H1 (cell line): ENCODE measurements at regions not wholly inside any gene's neighbourhood (a gene's known extent, or its start where the extent isn't known, plus 50 kb on each side); places are given as distances from the start of the nearest gene placed in this dataset.

Source experiments
- ATF3 ChIP-seq: IDR thresholded peaks from 2 replicates; pipeline ENCODE4 v1.6.1; 2011; ENCODE audit warnings: low read depth, mild to moderate bottlenecking, low read length; ENCODE audit not compliant: insufficient read depth
- EGR1 ChIP-seq: IDR thresholded peaks from 2 replicates; pipeline ENCODE4 v1.6.1; 2011; ENCODE audit warnings: low read depth, low read length, borderline replicate concordance
- EP300 ChIP-seq, 2 experiments: IDR thresholded peaks; 1 replicate in 1 of 2; 2 replicates in 1 of 2; pipeline ENCODE4 v1.6.1; 2011 to 2012; ENCODE audit warnings: low read depth in 2 of 2, low read length in 2 of 2, mild to moderate bottlenecking in 2 of 2, borderline replicate concordance in 1 of 2, inconsistent platforms in 1 of 2, moderate library complexity in 1 of 2
- EZH2 ChIP-seq: fragments of 200-600 bp; sonication (generic); IDR thresholded peaks from 2 replicates; pipeline ENCODE4 v1.7.1; 2012; ENCODE audit warnings: low read depth, mild to moderate bottlenecking, moderate library complexity, low read length, inconsistent platforms; ENCODE audit not compliant: severe bottlenecking
- GTF2F1 ChIP-seq: IDR thresholded peaks from 2 replicates; pipeline ENCODE4 v1.6.1; 2012; ENCODE audit warnings: low read depth, low read length, improper control_type of control experiment, borderline replicate concordance
- MAX ChIP-seq: IDR thresholded peaks from 2 replicates; pipeline ENCODE4 v1.6.1; 2012; ENCODE audit warnings: inconsistent platforms
- POLR2A ChIP-seq, 2 experiments: IDR thresholded peaks; 1 replicate in 1 of 2; 2 replicates in 1 of 2; pipeline ENCODE4 v1.6.1; 2011; ENCODE audit warnings: low read depth in 2 of 2, low read length in 2 of 2, mild to moderate bottlenecking in 2 of 2; ENCODE audit errors: control extremely low read depth in 1 of 2
- SP2 ChIP-seq: IDR thresholded peaks from 2 replicates; pipeline ENCODE4 v1.6.1; 2012; ENCODE audit warnings: mild to moderate bottlenecking, low read length, inconsistent platforms
- SRF ChIP-seq: IDR thresholded peaks from 2 replicates; pipeline ENCODE4 v1.6.1; 2011; ENCODE audit warnings: mild to moderate bottlenecking, low read depth, low read length, moderate library complexity
- TBP ChIP-seq: IDR thresholded peaks from 2 replicates; pipeline ENCODE4 v1.6.1; 2011; ENCODE audit warnings: low read depth, low read length, improper control_type of control experiment
- TF ChIP-seq, protein P1 (sequence below), 3 experiments: IDR thresholded peaks; 1 replicate in 2 of 3; 2 replicates in 1 of 3; pipeline versions ENCODE4 v1.5.1 to v1.6.1; 2011; ENCODE audit warnings: low read length in 3 of 3, mild to moderate bottlenecking in 3 of 3, inconsistent platforms in 2 of 3, low read depth in 1 of 3, moderate library complexity in 1 of 3; ENCODE audit not compliant: insufficient read depth in 1 of 3; ENCODE audit errors: control extremely low read depth in 1 of 3

GRCh38 chr7:17506596-17506995, 208.1 kb downstream of the AHR start:
- TF ChIP-seq EGR1 (no peak), EP300 (IDR thresholded peaks at IDR 0.05; ENCODE audit: borderline replicate concordance in 1 of 2, low read depth in 2 of 2, low read length in 2 of 2) (no peak), ATF3 (no peak), EZH2 (no peak), POLR2A (IDR thresholded peaks at IDR 0.05; ENCODE audit: control extremely low read depth in 1 of 2, low read depth in 2 of 2, low read length in 2 of 2) (no peak), MAX (no peak), SRF (no peak), GTF2F1 (no peak), SP2 (no peak), TBP (no peak)
- TF ChIP-seq, protein P1, sequence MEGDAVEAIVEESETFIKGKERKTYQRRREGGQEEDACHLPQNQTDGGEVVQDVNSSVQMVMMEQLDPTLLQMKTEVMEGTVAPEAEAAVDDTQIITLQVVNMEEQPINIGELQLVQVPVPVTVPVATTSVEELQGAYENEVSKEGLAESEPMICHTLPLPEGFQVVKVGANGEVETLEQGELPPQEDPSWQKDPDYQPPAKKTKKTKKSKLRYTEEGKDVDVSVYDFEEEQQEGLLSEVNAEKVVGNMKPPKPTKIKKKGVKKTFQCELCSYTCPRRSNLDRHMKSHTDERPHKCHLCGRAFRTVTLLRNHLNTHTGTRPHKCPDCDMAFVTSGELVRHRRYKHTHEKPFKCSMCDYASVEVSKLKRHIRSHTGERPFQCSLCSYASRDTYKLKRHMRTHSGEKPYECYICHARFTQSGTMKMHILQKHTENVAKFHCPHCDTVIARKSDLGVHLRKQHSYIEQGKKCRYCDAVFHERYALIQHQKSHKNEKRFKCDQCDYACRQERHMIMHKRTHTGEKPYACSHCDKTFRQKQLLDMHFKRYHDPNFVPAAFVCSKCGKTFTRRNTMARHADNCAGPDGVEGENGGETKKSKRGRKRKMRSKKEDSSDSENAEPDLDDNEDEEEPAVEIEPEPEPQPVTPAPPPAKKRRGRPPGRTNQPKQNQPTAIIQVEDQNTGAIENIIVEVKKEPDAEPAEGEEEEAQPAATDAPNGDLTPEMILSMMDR (IDR thresholded peaks at IDR 0.05; ENCODE audit: control extremely low read depth in 1 of 3, insufficient read depth in 1 of 3, low read depth in 1 of 3, low read length in 3 of 3) = no peak
